ENCODE measurements at regions not wholly inside any gene's neighbourhood (a gene's known extent, or its start where the extent isn't known, plus 50 kb on each side); places are given as distances from the start of the nearest gene placed in this dataset.
"Not testable (repeated sequence)": the region's sequence is repeated elsewhere in the genome, so short reads cannot be mapped to it uniquely, and the experiment has no call there.

DNA sequence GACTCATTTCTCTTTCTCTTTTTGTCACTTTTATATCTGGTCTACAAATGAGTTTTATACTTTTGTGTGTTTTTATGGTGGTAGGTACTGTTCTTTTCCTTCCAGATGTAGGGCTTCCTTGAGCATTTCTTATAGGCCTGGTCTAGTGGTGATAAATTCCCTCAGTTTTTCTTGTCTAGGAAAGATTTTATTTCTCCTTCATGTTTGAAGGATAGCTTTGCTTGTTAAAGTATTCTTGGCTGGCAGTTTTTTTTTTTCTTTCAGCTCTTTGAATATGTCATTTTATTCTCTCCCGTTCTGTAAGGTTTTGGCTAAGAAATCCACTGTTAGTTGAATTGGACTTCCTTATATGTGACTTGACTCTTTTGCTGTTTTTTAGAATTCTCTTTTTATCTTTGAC, 292.7 kb downstream of the RPS24 start:
- DNase-seq, result no peak

DNA sequence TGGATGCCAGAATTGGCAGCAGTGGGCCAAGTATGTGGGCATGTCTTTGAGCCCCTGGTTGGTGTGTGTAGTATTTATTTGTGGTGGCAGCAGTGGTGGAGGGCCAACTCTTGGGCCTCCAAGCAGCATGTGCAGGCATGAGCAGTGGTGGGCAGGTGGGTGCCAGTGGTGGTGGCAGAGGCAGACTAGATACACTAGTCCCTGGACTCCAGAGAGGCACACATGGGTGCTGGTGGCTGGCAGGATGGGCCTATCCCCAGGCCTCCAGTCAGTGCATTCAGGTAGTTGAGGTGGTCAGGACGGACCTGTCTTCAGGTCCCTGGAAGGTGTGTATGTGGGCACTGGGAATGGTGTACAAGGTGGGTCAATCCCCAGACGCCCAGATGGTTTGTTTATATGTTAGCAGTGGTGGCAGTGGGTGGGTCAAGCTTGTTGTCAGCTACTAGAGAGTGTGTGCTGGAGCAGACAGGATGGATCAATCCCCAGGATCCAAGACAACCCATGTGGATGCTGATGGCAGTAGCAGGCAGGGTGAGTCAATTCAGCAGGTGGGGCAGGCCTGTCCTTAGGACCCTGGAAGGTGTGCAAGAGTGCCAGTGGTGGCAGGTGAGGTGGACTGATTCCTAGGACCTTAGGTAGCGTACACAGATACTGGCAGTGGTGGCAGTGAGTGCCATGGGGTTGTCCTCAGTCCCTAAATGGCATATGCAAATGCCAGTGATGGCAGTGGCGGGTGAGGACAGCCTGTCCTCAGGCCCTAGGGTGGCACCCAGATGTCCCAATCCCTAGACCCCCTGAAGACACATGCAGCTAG, 294.3 kb downstream of the RPS24 start:
- no peak for DNase-seq

DNA sequence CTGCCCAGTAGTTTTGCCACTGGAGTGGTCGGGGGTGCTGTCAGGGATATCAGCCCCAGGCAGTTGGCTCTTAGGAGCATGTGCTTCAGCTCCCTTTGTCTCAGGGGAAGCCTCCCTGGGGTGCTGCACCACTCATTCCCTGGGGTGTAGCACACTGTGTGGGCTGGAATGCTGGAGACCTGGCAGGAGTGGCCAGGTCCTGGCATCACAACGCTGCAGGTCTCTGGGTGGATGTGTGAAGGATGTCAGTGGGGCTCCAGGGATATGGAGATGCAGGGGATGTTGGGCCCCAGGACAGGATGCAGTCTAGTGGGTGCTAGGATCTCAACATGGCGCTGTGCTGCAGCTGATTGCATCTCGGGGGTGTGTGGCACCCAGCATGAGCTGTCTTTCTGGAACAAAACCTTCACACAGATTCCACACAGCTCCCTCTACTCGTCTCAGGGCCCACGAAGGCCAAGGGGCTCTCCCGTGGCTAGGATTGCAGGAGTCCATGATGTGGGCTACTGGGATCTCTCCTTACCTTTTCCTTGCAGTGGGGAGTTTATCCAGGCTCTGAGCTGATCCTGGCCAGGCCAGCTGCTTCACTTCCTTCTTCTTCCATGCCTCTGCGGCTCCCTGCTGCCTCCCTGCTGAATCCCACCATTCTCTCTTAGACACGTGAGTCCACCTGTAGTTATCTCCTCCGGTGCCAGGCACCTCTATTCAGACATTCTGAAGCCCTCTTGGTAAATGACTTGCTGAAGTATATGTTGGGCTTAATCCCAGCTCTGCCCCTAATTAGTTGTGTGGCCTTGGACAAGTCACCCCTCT, 295.1 kb downstream of the RPS24 start:
- DNase-seq, result no peak

DNA sequence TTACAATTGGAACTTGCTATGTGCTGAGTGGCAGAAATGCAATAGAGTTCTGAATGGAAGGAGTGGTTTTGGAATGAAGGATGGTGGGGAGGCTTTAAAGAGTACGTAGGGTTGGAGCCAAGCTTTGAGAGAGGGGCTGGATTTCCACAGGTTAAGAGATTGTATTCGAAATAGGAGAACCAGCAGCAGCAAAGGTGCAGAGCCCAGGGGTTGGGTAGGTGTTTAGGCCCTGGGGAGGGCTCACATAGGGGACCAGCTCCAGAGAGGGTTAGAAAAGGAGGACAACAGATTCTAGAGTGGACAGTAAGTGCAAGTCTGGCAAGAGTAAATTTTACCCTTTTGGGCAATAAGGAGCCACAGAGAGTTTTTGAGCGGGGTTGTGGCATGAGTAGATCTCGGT, 297.2 kb downstream of the RPS24 start:
- DNase-seq, result no peak

DNA sequence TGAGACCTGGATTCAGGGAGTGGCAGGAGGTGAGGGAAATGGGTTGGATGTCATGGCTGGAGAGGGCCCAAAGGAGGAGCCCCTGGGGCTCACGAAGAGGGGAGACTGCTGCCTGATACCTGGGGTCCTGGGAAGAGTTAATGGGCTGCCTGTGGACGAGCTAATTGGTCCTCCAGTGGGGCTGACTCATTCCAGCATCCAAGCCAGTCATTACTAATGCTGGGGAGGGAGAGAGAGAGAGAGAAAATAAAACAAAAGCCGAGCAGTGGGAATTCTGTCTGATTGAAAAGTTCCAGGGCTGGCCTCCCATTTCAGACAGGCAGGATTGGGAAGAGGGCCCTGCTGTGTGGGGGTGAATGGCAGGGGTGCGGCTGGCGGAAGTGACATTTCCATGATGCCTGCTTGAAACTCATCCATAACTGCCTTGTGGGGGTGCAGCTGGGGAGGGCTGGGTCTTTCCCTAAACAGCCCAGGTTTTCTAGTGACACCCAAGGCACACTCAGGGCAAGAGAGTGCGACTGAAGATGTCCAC, 297.8 kb downstream of the RPS24 start:
- DNase-seq, result no peak

DNA sequence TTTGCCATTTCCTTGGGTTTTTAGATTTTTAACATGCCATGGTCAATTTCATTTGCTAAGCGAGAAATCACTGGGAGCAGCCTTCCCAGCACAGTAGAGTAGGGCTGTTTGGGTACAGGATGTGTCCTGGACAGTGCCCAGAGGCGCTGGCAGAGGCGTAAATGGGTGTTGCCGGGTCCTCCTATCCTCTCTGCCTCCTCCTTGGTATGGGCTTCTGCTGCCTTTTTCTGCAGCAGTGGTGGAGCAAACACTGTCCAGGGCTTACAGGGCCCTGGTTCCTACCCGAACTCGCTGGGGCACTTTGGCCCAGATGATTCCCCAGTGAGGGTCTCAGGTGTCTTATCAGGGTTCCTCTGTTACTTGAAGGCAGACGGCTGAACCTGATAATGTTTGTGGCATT, 298.3 kb downstream of the RPS24 start:
- DNase-seq, result no peak

DNA sequence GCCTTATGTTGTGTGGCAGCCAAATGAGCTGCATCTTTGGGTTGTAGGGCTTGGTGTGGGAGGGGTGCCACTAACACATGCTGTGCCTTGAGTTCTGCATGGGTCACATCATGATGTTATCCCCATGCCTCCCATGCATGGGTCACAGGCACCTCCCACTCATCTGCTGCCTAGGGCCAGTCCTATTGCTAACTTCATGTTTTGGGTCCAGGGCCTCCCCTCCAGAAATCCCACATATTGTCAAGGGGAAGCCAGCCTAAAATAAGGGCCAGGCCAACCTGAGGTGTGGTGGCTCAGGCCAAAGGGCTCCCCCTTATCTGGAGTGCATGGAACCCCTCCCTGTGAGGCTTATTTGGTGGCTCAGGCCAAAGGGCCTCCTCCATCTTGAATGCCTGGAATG, 299.0 kb downstream of the RPS24 start:
- DNase-seq, result no peak

DNA sequence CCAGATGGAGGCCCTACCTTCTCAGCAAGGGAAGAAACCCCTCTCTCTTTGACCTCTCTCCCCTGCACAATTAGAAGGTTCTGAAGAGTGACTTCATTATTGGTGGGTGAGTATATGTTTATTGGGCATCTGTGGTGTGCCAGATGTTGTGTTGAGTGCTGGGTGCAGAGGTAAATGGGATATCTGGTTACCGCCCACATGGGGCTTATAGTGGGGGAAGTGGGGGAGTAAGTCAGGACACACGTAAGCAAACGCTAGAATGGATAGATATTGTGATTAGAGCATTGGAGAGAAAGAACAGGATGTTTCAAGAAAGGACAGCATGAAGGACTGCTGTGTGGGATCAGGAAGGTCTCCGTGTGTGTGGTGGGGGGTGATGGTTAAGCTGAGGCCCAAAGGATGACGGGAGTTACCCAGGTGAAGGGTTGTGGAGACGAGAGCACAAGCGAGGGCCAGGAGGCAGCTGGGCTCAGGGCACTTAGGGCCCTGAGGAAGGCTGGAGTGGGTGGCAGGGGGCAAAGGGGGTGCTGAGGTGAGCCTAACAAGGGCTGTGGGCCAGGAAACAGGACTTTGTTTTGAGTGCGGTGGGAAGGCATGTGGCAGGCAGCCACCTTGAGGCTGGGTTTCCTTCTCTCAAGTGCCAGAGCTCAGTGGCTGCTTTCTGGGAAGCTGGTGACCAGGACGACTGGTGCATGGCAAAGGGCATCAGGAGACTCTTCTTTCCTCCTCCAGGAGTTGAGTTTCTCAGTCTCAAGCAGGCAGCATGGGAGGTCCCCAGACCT, 299.9 kb downstream of the RPS24 start:
- no peak for DNase-seq

DNA sequence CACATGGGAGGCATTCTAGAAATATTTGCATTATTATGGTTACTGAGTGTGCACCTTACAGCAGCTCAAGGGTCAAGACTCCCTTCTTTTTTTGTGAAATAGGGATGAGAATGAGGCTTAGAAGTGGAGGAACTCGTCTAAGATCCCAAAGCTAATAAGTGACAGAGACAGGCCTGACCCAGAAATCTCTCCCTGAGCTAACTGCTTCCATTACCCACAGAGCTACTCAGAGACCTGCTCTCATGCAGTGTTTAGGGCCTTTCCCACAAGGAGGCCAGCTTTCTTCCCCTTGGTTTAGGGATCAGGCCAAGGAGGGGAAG, 301.7 kb downstream of the RPS24 start:
- no peak for DNase-seq

DNA sequence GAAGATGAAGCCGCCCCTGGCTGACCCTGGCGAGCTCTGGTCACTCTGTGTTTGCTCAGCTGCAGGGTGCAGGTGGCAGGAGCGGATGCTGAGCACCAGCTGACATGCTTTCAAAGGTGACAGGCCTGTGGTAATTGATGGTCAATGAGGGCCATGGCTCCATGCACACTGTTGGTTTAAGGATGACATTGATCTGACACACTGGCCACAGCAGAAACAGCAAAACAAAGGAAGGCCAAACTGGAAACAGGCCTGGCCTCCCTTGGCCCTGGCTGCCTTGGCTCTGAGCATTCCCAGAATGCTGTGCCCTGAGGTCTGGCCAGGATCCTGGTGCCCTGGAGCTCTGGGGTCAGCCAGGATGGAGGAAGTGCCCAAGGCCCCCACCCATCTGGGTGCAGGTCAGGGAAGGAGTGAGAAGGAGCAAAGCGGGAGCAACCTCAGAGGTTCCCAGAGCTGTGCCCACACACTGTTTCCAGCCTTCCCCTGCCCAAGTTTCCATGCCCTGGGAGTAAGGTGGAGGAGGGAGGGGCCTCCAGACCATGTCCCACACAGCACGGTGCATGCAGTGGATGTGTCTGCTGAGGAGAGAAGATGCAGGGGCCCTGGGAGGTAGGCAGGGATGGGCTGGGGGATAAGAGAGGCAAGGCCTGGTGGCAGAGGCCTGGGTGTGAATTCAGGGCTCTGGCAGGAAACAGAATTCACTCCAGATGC, 302.2 kb downstream of the RPS24 start:
- DNase-seq, result peak in 1 of 2 donors; percentile 41

DNA sequence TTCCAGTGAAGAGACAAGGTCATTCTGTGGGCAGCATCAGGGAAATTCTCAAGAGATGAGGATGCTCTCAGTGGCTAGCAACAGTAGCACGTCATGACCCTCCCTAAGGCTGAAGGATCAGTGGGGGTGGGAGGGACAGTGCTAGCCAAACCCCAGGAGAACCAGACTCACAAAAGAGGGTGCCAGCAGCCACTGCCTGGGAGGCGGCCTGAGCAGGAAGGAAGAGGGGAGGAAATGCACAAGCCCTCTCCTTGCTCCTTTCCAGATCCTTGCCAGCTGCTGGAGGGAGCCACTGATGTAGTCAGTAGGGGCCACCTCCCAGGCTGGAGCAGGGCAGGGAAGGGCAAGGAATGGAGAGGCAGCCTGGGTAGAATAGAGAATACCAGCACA, 302.7 kb downstream of the RPS24 start:
- DNase-seq, result no peak

DNA sequence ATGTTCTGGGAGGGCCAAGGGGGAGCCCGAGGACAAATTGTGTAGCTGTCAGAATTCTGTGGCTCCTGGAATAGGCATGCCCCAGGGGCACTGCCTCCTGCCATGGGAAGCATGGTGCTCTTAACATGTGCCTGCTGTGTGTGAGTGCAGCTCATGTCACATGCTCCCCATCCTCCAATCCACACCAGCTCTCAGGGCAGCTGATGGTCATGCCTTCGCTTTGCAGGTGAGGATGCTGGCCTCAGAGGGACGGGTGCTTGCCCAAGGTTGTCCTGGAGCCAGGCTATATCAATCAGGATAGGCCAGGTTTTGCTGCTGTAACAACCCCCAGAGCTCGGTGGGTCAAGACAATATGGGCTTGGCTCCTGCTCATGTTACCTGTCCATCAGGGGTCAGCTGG, 303.4 kb downstream of the RPS24 start:
- DNase-seq, result no peak

DNA sequence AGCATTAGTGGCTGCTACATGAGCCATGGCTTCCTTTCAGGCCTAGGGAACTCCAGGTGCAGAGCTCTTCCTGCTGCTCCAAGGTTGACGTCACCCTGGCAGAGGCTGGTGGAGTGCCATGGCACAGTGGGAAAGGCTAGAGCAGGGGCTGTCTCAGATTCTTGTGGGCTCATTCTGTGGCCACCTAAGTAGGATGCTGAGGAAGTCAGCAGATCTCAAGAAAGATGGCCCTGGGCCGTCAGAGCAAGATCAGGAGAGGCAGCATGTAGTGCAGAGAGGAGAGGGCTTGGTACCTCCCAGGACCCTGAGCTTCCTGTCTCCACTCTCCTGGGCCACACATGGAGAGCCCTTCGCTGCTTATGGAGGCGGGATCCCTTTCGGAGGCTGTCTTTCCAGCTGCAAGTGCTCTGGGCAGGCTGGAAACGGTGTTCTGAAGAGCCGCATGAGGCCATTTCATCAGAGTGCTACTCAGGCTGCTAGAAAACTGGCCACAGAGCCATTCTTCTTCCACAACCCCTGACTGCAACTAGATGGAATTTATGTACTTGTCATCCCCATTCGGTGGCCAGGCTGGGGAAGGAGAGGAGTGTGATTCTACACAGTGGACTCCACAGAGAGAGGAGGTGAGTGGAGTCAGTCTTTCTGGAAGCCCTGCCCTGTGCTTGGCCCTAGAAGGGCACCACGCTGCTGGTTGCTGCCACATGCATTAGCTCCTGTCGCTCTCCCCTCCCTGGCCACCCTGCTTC, 304.2 kb downstream of the RPS24 start:
- no peak for DNase-seq

DNA sequence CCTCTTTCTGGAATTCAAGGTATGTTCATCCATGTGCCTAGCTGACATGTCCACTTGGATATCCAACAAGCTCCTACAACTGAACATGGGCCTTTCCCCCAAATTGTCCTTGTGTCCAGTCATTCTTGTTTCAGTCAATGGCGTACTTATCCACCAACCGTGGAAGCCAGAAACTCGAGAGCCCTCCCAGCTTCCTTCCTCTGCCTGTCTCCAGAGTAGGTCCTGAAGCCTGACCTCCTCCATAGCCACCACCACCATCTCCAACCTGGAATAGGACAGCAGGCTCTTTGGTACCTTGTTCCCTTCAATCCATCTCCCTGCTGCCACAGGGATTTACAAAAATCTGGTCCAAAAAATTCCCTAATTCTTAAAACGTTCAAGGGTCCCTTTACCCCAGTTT, 305.1 kb downstream of the RPS24 start:
- no peak for DNase-seq

DNA sequence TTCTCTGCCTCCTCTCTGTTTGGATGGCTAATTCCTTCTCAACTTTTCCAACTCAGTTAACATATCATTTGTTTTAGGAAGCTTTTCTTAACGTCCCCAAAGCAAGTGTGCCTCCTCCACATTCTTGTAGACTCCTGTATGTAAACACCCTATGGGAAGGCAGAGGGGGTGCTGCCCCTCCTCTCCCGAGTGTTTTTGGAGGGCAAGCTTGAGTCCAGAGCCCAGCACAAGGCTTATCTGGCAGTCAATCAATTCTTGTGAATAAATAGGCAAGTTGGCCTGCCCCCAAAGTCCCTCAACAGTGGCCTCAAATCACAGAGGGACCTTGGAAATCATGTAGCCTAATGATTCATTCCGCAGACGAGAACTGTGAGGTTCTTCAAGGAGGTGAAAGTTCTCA, 305.6 kb downstream of the RPS24 start:
- DNase-seq, result no peak

DNA sequence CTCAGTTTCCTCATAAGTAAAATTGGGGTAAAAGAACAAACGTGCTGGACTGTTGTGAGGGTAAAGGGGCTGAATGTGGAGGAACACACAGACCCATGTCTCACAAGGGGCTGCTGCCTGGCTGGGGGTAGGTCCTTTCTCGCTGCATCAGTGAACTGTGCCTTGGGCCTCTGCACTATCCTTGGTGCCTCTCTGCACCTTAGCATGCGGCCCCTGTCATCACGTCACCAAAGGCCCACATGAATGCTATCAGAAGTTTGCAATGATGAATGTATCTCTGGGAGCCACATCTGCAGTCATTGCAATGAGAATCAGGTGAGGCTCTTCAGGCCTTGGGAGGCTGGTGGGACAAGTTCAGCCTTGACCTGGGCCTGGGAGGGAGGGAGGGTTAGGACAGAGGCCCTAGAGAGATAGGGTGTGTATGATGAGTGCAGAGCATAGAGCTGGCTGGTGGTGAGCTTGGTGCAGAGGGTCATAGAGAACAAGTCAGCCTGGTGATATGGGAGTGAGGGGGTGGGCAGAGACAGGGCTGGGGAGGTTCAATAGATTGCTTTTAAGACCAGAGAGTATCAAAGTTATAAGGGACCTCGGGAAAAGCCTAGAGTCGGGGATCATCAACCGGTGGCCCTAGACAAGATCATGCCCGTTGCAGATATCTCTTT, 308.4 kb downstream of the RPS24 start:
- no peak for DNase-seq

DNA sequence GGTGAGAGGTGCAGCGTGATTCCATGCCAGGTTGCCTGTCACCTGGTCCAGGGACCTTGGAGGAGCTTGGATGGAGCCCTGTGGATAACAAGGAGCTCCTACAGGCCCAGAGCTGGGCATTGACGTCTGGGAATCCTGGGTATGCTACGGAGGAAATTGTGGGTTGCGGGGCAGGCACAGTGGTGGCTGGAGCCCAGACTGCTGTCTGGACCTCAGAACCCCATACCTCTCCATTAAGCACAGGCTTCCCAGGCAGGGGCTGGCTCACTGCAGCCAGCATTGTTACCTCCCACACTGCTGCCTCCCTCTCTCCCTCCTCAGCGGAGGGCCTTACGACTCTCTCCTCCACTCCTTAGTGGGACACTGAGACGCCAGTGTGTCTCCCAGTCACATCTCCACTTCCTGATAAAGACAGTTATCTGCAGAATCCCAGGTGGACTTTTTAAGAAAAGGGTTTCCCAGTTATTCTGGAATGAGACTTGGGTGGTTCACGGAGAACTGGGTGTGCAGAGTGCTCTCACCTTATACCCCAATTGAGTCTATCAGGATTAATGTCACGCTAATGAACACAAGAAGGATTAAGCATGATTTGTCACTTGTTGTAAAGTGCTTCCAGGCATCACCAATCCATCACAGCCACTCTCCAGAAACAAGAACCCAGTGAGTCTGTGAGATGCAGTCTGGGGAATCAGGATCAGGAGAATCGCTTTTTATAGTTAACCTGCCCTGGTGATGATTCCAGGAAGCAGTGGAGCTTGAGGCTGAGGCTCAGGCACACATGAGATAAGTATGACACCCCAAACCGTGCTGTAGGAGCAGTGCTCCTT, 309.4 kb downstream of the RPS24 start:
- DNase-seq, result no peak

DNA sequence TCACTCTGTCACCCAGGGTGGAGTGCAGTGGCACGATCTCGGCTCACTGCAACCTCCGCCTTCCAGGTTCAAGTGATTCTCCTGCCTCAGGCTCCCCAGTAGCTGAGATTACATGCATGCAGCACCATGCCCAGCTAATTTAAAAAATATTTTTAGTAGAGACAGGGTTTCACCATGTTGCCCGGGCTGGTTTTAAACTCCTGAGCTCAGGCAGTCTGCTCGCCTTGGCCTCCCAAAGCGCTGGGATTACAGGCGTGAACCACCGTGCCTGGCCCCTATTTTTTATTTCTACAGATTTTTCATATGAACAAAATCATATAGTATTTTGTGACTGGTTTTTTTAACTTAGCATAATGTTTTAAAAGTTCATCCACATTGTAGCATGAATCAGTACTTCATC, 310.6 kb downstream of the RPS24 start:
- DNase-seq, result not testable (repeated sequence)

DNA sequence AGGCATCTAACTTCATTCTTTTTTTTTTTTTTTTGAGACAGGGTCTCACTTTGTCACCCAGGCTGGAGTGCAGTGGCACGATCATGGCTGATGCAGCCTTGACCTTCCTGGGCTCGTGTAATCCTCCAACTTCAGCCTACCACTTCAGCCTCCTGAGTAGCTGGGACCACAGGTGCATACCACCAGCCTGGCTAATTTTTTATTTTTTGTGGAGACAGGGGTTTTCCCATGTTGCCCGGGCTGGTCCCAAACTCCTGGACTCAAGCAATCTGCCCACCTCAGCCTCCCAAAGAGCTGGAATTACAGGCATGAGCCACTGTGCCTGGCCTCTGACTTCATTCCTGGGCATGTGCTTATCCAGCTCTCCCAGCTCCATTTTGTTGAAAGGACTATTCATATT, 311.9 kb downstream of the RPS24 start:
- DNase-seq, result not testable (repeated sequence)

DNA sequence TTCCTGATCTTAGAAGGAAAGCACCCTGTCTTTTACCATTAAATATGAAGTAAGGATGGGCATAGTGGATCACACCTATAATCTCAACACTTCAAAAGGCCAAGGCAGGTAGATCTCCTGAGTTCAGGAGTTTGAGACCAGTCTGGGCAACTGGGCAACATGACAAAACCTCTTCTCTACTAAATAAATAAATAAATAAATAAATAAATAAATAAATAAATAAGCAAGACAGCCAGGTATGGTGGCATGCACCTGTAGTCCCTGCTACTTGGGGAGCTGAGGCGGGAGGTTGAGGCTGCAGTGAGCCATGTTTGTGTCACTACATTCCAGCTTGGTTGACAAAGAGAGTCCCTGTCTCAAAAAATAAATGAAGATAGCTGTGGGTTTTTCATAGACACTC, 313.1 kb downstream of the RPS24 start:
- no peak for DNase-seq
